ENCODE measurements at regions not wholly inside any gene's neighbourhood (a gene's known extent, or its start where the extent isn't known, plus 50 kb on each side); places are given as distances from the start of the nearest gene placed in this dataset.
"Not testable (repeated sequence)": the region's sequence is repeated elsewhere in the genome, so short reads cannot be mapped to it uniquely, and the experiment has no call there.

DNA sequence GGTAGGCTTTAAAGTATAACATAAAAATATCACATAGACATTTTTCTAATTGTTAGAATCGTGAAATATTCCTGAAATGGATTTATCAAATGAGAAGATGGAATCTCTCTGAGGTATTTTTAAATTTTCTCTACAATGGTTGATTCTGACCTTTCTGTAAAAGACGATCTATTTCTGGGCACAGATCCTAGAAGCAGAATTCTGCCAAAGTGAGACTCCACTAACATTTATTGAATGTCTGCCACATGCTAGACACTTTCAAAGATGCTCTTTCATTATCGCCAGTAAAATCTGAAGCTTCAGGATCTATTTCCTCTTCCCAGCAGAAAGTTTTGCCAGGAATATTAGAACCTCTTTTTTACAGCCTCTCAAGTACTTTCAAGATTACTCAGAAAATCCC, 64.1 kb upstream of the TMEM45B start:
- intact Hi-C loops (cut with micrococcal nuclease; ENCODE audit: unreplicated experiment) (loop anchor here (1.0 kb wide), 1 partner anchor 387 kb away; no protein-coding TSS in a partner anchor), in situ Hi-C loops (cut with MboI) (no loop called here)
- Histone ChIP-seq H2AFZ (ENCODE audit: control insufficient read depth, low read depth, low read length) (no peak overlapping the region), H3K79me2 (ENCODE audit: control insufficient read depth, insufficient read depth, low read length) (no peaks in the 10 kb centered on the region), H3K4me2 (ENCODE audit: control insufficient read depth, insufficient read depth) (no peak overlapping the region), H3K9ac (ENCODE audit: control insufficient read depth, insufficient read depth, low read length) (no peak overlapping the region), H3K9me3 (replicated peaks; ENCODE audit: control insufficient read depth, insufficient read depth, low read length) (no peaks in the 10 kb centered on the region), H3K4me3 (no peak overlapping the region), H3K27ac (ENCODE audit: control insufficient read depth, insufficient read depth) (no peak overlapping the region), H4K20me1 (ENCODE audit: control insufficient read depth, insufficient read depth) (no peaks in the 10 kb centered on the region), H3K4me1 (ENCODE audit: control insufficient read depth, insufficient read depth, low read length) (no peaks in the 10 kb centered on the region), H3K36me3 (ENCODE audit: control insufficient read depth in 2 of 2, insufficient read depth in 2 of 2, low read length in 1 of 2) (no peaks in the 10 kb centered on the region), H3K27me3 (replicated peaks in 1 of 2; ENCODE audit: control insufficient read depth in 2 of 2, insufficient read depth in 2 of 2, low read length in 1 of 2) (no peaks in the 10 kb centered on the region; a peak in 1 of 4 replicates)
- ATAC-seq, result no peak
- DNase-seq (ENCODE audit: low read depth, low spot score), result no peak
- no TSS peak for BruUV-seq (replicated peaks)
- ChIA-PET CTCF (interaction anchor here (0.9 to 1.9 kb wide), 5 partner anchors 12 to 866 kb away, joined by 3 to 8 read pairs (median 3); no protein-coding TSS in a partner anchor), POLR2A (no interaction called here), SMC1A (ENCODE audit: uncharacterized antibody, unreplicated experiment) (no interaction called here), RAD21 (ENCODE audit: unreplicated experiment) (no interaction called here)
- WGBS (ENCODE audit: insufficient coverage, insufficient replicate concordance, low lambda C conversion rate, missing lambda C conversion rate), result 33% methylated on average over 3 of the region's 3 CpGs
- no peak for FAIRE-seq
- no peak for TF ChIP-seq ZNF217 (IDR thresholded peaks at IDR 0.05)
- TF ChIP-seq E2F4 (IDR thresholded peaks at IDR 0.05; ENCODE audit: low read depth, low read length), result no peak
- TF ChIP-seq KDM1A (IDR thresholded peaks at IDR 0.05; ENCODE audit: borderline replicate concordance), result no peak
- no peak for TF ChIP-seq FOXK2 (IDR thresholded peaks at IDR 0.05)
- TF ChIP-seq SIN3A (IDR thresholded peaks at IDR 0.05; ENCODE audit: low read depth, low read length), result no peak
- no peak for TF ChIP-seq ZNF24 (IDR thresholded peaks at IDR 0.05)
- TF ChIP-seq CBX5 (IDR thresholded peaks at IDR 0.05; ENCODE audit: low read depth), result no peak
- no peak for TF ChIP-seq NKRF (conservative IDR thresholded peaks at IDR 0.05)
- TF ChIP-seq BCL3 (IDR thresholded peaks at IDR 0.05; ENCODE audit: borderline replicate concordance, insufficient read depth, low read depth, low read length, poor library complexity, severe bottlenecking), result no peak
- no peak for TF ChIP-seq SUZ12 (IDR thresholded peaks at IDR 0.05; ENCODE audit: unreplicated experiment)

DNA sequence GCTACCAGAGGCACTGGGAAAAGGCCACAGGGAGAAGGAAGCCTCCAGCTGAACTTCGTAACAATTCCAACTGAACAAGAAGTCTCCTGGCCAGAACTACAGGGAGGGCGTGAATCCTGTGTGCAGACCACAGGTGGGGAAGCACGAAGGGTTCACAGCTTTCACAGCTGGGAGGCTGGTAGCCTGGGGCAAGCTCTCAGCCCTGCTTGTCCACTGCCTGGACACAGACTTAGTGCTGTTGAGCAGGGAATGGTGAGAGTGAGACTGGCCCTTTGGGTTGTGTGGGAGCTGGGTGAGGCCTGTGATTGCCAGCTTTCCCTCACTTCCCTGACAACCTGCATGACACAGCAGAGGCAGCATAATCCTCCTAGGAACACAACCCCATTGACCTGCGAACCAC, 52.1 kb upstream of the TMEM45B start:
- H3K9ac ChIP-seq (ENCODE audit: control insufficient read depth, insufficient read depth, low read length); H3K4me2 ChIP-seq (ENCODE audit: control insufficient read depth, insufficient read depth); H2AFZ ChIP-seq (ENCODE audit: control insufficient read depth, low read depth, low read length); in situ Hi-C loops (cut with MboI); H4K20me1 ChIP-seq (ENCODE audit: control insufficient read depth, insufficient read depth); intact Hi-C loops (cut with micrococcal nuclease; ENCODE audit: unreplicated experiment); H3K27ac ChIP-seq (ENCODE audit: control insufficient read depth, insufficient read depth); DNase-seq (ENCODE audit: low read depth, low spot score); H3K4me3 ChIP-seq; ATAC-seq; H3K4me1 ChIP-seq (ENCODE audit: control insufficient read depth, insufficient read depth, low read length); POLR2A ChIA-PET; FAIRE-seq; SMC1A ChIA-PET (ENCODE audit: uncharacterized antibody, unreplicated experiment); H3K36me3 ChIP-seq (ENCODE audit: control insufficient read depth in 2 of 2, insufficient read depth in 2 of 2, low read length in 1 of 2); H3K9me3 ChIP-seq (replicated peaks; ENCODE audit: control insufficient read depth, insufficient read depth, low read length); H3K79me2 ChIP-seq (ENCODE audit: control insufficient read depth, insufficient read depth, low read length); BruUV-seq (replicated peaks); H3K27me3 ChIP-seq (replicated peaks in 1 of 2; ENCODE audit: control insufficient read depth in 2 of 2, insufficient read depth in 2 of 2, low read length in 1 of 2); RAD21 ChIA-PET (ENCODE audit: unreplicated experiment): not testable (repeated sequence)
- 34% methylated on average over 4 of the region's 4 CpGs for WGBS (ENCODE audit: insufficient coverage, insufficient replicate concordance, low lambda C conversion rate, missing lambda C conversion rate)
- CTCF ChIA-PET, result interaction anchor here (1.4 to 1.7 kb wide), 2 partner anchors 13 to 368 kb away, joined by 3 to 5 read pairs; no protein-coding TSS in a partner anchor
